Common myeloid progenitor, CD34-positive (primary cell): ENCODE measurements at regions not wholly inside any gene's neighbourhood (a gene's known extent, or its start where the extent isn't known, plus 50 kb on each side); places are given as distances from the start of the nearest gene placed in this dataset.

Source experiments
- CTCF ChIA-PET: fragments of 350-600 bp; sonication (Branson Sonifier 250); formaldehyde crosslinking; loops from one replicate; lab custom pipeline; 2021; ENCODE audit warnings: antibody characterized with exemption; lab: Charles Lee
- POLR2A ChIA-PET: fragments of 350-600 bp; sonication (Branson Sonifier 250); formaldehyde crosslinking; loops from one replicate; lab custom pipeline; 2021; ENCODE audit warnings: antibody characterized with exemption; lab: Charles Lee
- DNase-seq, 3 donors: peaks; one replicate each; pipeline versions ENCODE4 v3.0.0 to v3.0.0-alpha.2; 2013
- H3K27ac ChIP-seq, 2 experiments: 1 replicate in 1 of 2; 2 replicates in 1 of 2; pipeline ENCODE4 v1.7.0; 2013; ENCODE audit warnings: inconsistent platforms in 2 of 2, low read length in 2 of 2, mild to moderate bottlenecking in 2 of 2, low read depth in 1 of 2, moderate library complexity in 1 of 2; ENCODE audit not compliant: severe bottlenecking in 2 of 2, insufficient read depth in 1 of 2, poor library complexity in 1 of 2
- H3K27me3 ChIP-seq, 5 experiments: replicated peaks in 2 of 5; 1 replicate in 3 of 5; 2 replicates in 2 of 5; pipeline versions ENCODE4 v1.6.1 to v1.7.0; 2013; ENCODE audit warnings: low read length in 4 of 5, mild to moderate bottlenecking in 2 of 5, moderate library complexity in 2 of 5, inconsistent platforms in 1 of 5; ENCODE audit not compliant: insufficient read depth in 5 of 5, control insufficient read depth in 4 of 5
- H3K36me3 ChIP-seq, 4 experiments: 1 replicate in 2 of 4; 2 replicates in 2 of 4; pipeline versions ENCODE4 v1.6.1 to v1.7.0; 2013; ENCODE audit warnings: low read length in 3 of 4, control low read depth in 1 of 4, mild to moderate bottlenecking in 1 of 4; ENCODE audit not compliant: control insufficient read depth in 4 of 4, insufficient read depth in 4 of 4
- H3K4me1 ChIP-seq, 4 experiments: 1 replicate in 3 of 4; 2 replicates in 1 of 4; pipeline versions ENCODE4 v1.6.1 to v1.7.1; 2013; ENCODE audit warnings: low read length in 3 of 4, mild to moderate bottlenecking in 3 of 4, control low read depth in 1 of 4, inconsistent platforms in 1 of 4, moderate library complexity in 1 of 4; ENCODE audit not compliant: control insufficient read depth in 4 of 4, insufficient read depth in 4 of 4; ENCODE audit errors: control extremely low read depth in 1 of 4
- H3K4me3 ChIP-seq, 7 experiments: 1 replicate in 4 of 7; 2 replicates in 3 of 7; pipeline versions ENCODE4 v1.5.1 to v1.7.0; 2013; ENCODE audit warnings: mild to moderate bottlenecking in 7 of 7, low read length in 6 of 7, moderate library complexity in 6 of 7, inconsistent platforms in 2 of 7, low read depth in 2 of 7, control low read depth in 1 of 7; ENCODE audit not compliant: insufficient read depth in 4 of 7, control insufficient read depth in 1 of 7; ENCODE audit errors: extremely low read depth in 1 of 7
- H3K9me3 ChIP-seq, 5 experiments: 1 replicate in 4 of 5; 2 replicates in 1 of 5; pipeline versions ENCODE4 v1.6.1 to v1.7.1; 2013; ENCODE audit warnings: low read length in 4 of 5, mild to moderate bottlenecking in 2 of 5, inconsistent platforms in 1 of 5, low read depth in 1 of 5, moderate library complexity in 1 of 5; ENCODE audit not compliant: control insufficient read depth in 4 of 5, insufficient read depth in 2 of 5; ENCODE audit errors: control extremely low read depth in 1 of 5
- WGBS: methylation state at CpG from one replicate; pipeline ENCODE4 v1.1.5; 2013; ENCODE audit not compliant: insufficient coverage; 5-methylcytosine and 5-hydroxymethylcytosine counted together

- Histone ChIP-seq H3K4me3 (no peak overlapping the region), H3K27ac (no peak overlapping the region), H3K9me3 (no peaks in the 10 kb centered on the region), H3K36me3 (no peaks in the 10 kb centered on the region), H3K27me3 (no peaks in the 10 kb centered on the region), H3K4me1 (no peaks in the 10 kb centered on the region)
- no CpG with 5 or more reads among the region's 2 CpGs for WGBS
- no peak for DNase-seq
- ChIA-PET CTCF (no interaction called here), POLR2A (no interaction called here)
Measured at GRCh38 chr10:65335311-65335710, 1590.5 kb upstream of the LRRTM3 start.

GRCh38 chr10:65340340-65340739, 1585.5 kb upstream of the LRRTM3 start:
- H3K36me3 ChIP-seq, result no peaks in the 10 kb centered on the region
- no peak overlapping the region for H3K27ac ChIP-seq
- no peak overlapping the region for H3K4me3 ChIP-seq
- no CpG with 5 or more reads among the region's 1 CpG for WGBS
- H3K4me1 ChIP-seq, result peaks cover 0 to 13% (median 3%) of the 10 kb centered on the region in 4 experiments
- ChIA-PET CTCF (no interaction called here), POLR2A (no interaction called here)
- DNase-seq, result no peak
- H3K9me3 ChIP-seq, result no peaks in the 10 kb centered on the region
- no peaks in the 10 kb centered on the region for H3K27me3 ChIP-seq

DNA sequence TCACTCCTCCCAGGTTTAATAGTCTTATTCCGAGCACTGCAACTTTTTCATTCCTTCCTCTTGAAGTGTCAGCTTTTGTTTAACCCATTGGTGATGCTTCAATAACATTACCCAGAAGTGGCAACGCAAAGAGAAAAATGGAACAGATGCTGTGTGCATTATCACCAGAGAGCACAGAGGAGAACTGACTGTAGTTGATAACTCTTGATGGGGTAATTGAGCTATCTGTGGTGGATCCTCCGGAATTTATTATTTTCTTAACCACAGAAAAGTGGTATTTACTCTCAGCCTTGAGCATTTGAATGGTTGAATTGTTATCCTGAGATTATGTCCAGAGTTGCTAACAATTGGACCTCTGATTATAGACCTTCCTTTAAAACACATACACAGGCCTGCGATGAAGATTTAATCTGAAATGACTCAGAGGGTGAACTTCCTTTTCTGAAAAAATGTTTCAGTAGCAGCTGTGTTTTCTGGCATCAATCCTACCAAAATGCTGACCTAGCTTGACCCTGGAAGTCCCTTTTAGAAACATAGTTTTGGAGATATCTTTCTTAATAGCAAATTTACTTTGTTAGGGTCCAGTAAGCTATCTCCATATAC, 1584.4 kb upstream of the LRRTM3 start:
- H3K9me3 ChIP-seq, result no peaks in the 10 kb centered on the region
- ChIA-PET CTCF (no interaction called here), POLR2A (no interaction called here)
- peak overlapping the region in 1 of 7 experiments; percentile 10 for H3K4me3 ChIP-seq
- H3K27ac ChIP-seq, result peak overlapping the region; percentile 26 to 36
- peaks cover 0 to 13% (median 3%) of the 10 kb centered on the region in 4 experiments for H3K4me1 ChIP-seq
- no peaks in the 10 kb centered on the region for H3K36me3 ChIP-seq
- peak; percentile 49 to 81 (median 75) for DNase-seq
- H3K27me3 ChIP-seq, result no peaks in the 10 kb centered on the region
- WGBS, result 11% methylated on average over 3 of the region's 4 CpGs

DNA sequence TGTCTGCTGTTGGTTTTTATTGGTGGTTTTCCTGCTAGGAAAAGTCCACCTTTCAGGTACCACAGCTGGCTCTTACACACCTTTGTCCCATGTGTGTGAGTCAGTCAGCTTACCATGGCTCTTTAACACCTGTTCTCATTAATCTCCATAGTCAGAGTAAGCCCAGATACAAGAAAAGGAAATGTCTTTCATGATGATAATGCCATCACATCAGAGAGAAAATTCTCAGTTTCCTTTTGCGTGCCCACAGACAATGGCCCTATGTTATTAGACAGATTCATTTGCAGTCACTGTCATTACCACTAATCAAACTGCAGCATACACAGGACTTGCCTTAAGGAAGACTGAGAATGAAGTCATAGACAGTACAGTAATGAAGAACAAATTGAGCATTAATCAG, 1583.6 kb upstream of the LRRTM3 start:
- no peaks in the 10 kb centered on the region for H3K27me3 ChIP-seq
- peaks cover 0 to 13% (median 3%) of the 10 kb centered on the region in 4 experiments for H3K4me1 ChIP-seq
- H3K27ac ChIP-seq, result no peak overlapping the region
- ChIA-PET CTCF (no interaction called here), POLR2A (no interaction called here)
- DNase-seq, result peak in 1 of 3 donors; percentile 6
- no peaks in the 10 kb centered on the region for H3K9me3 ChIP-seq
- no peaks in the 10 kb centered on the region for H3K36me3 ChIP-seq
- WGBS, result no CpG with 5 or more reads among the region's 1 CpG
- no peak overlapping the region for H3K4me3 ChIP-seq

DNA sequence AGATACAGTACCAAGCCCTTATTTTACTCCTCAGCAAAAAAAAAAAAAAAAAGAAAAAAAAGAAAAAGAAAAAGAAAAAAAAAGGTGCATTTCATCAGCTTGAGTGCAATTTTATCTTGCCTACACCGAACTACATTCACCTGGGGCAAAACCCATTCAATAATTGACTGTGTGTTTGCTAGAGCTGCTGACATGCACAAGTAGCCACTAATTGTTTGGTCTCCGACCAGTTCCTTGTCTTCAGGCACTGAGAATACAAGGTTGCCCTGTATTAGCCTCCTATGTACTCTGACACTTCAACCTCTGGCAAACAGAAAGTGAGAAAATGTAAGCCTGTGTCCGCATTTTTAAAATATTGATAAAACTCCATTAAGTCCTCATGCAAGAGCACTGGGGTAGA, 1579.4 kb upstream of the LRRTM3 start:
- 97% methylated on average over 3 of the region's 3 CpGs for WGBS
- Histone ChIP-seq H3K4me3 (no peak overlapping the region), H3K36me3 (no peaks in the 10 kb centered on the region), H3K27me3 (no peaks in the 10 kb centered on the region), H3K9me3 (no peaks in the 10 kb centered on the region), H3K4me1 (peaks cover 0 to 8% (median 1%) of the 10 kb centered on the region in 4 experiments), H3K27ac (no peak overlapping the region)
- DNase-seq, result no peak
- ChIA-PET POLR2A (no interaction called here), CTCF (interaction anchor here (0.6 kb wide), 1 partner anchor 1335 kb away, joined by 3 read pairs; no protein-coding TSS in a partner anchor)

- POLR2A ChIA-PET, result no interaction called here
- no peak overlapping the region for H3K27ac ChIP-seq
- H3K9me3 ChIP-seq, result no peaks in the 10 kb centered on the region
- H3K36me3 ChIP-seq, result no peaks in the 10 kb centered on the region
- 97% methylated on average over 7 of the region's 8 CpGs for WGBS
- DNase-seq, result no peak
- no peaks in the 10 kb centered on the region for H3K4me1 ChIP-seq
- no peak overlapping the region for H3K4me3 ChIP-seq
- CTCF ChIA-PET, result interaction anchor here (1.2 kb wide), 1 partner anchor 9 kb away, joined by 3 read pairs; no protein-coding TSS in a partner anchor
- H3K27me3 ChIP-seq, result no peaks in the 10 kb centered on the region
Measured at GRCh38 chr10:65348637-65349036, 1577.2 kb upstream of the LRRTM3 start.

GRCh38 chr10:65350611-65351010, 1575.2 kb upstream of the LRRTM3 start:
- Histone ChIP-seq H3K9me3 (no peaks in the 10 kb centered on the region), H3K27ac (no peak overlapping the region), H3K4me1 (no peaks in the 10 kb centered on the region), H3K36me3 (no peaks in the 10 kb centered on the region), H3K4me3 (no peak overlapping the region), H3K27me3 (no peaks in the 10 kb centered on the region)
- no peak for DNase-seq
- WGBS, result 97% methylated on average over 2 of the region's 3 CpGs
- ChIA-PET CTCF (no interaction called here), POLR2A (no interaction called here)
